ENCODE measurements at regions not wholly inside any gene's neighbourhood (a gene's known extent, or its start where the extent isn't known, plus 50 kb on each side); places are given as distances from the start of the nearest gene placed in this dataset.

DNA sequence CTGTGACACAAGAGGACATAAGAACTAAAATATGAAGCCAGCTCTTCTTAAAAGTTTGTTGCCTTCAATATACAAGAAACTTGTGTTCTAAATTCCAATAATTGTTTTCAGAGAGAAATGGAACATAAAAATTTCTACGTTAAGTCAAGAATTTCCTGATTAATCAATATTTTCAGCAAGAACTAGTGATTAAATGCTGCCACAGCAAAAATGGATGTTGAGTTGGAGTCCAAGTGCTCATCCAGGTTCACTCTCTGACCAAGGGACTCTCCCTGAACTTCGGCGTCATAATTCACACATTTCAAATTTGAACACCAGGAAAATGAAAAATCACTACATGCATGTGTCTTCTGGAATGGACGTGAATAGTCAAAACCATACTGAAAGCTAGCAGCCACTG lies 1263.6 kb upstream of the GOT2 start:
- Histone ChIP-seq H3K9me3 (ENCODE audit: control insufficient read depth, insufficient read depth, low read depth, low read length) (no peaks in the 10 kb centered on the region), H3K27ac (ENCODE audit: low read length) (no peak overlapping the region), H3K4me1 (ENCODE audit: control insufficient read depth, insufficient read depth, low read length) (no peaks in the 10 kb centered on the region), H3K36me3 (ENCODE audit: control insufficient read depth, insufficient read depth, low read length) (no peaks in the 10 kb centered on the region), H3K4me3 (ENCODE audit: low read depth in 2 of 2, low read length in 2 of 2) (no peak overlapping the region), H3K27me3 (ENCODE audit: control insufficient read depth, insufficient read depth, low read length) (no peaks in the 10 kb centered on the region)
- BruUV-seq (replicated peaks): no TSS peak
- intact Hi-C loops (cut with micrococcal nuclease; ENCODE audit: unreplicated experiment): no loop called here
- POLR2A ChIA-PET: no interaction called here
- CTCF ChIA-PET: no interaction called here
- in situ Hi-C loops (cut with HindIII; ENCODE audit: low pct_unique_long_range_greater_than_20kb, low sequenced_read_pairs): no loop called here
- TF ChIP-seq POLR2AphosphoS5 (IDR thresholded peaks at IDR 0.05; ENCODE audit: low read depth, low read length): no peak
- TF ChIP-seq, protein P1, sequence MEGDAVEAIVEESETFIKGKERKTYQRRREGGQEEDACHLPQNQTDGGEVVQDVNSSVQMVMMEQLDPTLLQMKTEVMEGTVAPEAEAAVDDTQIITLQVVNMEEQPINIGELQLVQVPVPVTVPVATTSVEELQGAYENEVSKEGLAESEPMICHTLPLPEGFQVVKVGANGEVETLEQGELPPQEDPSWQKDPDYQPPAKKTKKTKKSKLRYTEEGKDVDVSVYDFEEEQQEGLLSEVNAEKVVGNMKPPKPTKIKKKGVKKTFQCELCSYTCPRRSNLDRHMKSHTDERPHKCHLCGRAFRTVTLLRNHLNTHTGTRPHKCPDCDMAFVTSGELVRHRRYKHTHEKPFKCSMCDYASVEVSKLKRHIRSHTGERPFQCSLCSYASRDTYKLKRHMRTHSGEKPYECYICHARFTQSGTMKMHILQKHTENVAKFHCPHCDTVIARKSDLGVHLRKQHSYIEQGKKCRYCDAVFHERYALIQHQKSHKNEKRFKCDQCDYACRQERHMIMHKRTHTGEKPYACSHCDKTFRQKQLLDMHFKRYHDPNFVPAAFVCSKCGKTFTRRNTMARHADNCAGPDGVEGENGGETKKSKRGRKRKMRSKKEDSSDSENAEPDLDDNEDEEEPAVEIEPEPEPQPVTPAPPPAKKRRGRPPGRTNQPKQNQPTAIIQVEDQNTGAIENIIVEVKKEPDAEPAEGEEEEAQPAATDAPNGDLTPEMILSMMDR (IDR thresholded peaks at IDR 0.05): no peak
- no peak for TF ChIP-seq SIN3A (IDR thresholded peaks at IDR 0.05; ENCODE audit: borderline replicate concordance, insufficient read depth, low read depth, low read length)
- TF ChIP-seq TCF7L2 (IDR thresholded peaks at IDR 0.05; ENCODE audit: low read depth, low read length): no peak
- TF ChIP-seq, protein P2, sequence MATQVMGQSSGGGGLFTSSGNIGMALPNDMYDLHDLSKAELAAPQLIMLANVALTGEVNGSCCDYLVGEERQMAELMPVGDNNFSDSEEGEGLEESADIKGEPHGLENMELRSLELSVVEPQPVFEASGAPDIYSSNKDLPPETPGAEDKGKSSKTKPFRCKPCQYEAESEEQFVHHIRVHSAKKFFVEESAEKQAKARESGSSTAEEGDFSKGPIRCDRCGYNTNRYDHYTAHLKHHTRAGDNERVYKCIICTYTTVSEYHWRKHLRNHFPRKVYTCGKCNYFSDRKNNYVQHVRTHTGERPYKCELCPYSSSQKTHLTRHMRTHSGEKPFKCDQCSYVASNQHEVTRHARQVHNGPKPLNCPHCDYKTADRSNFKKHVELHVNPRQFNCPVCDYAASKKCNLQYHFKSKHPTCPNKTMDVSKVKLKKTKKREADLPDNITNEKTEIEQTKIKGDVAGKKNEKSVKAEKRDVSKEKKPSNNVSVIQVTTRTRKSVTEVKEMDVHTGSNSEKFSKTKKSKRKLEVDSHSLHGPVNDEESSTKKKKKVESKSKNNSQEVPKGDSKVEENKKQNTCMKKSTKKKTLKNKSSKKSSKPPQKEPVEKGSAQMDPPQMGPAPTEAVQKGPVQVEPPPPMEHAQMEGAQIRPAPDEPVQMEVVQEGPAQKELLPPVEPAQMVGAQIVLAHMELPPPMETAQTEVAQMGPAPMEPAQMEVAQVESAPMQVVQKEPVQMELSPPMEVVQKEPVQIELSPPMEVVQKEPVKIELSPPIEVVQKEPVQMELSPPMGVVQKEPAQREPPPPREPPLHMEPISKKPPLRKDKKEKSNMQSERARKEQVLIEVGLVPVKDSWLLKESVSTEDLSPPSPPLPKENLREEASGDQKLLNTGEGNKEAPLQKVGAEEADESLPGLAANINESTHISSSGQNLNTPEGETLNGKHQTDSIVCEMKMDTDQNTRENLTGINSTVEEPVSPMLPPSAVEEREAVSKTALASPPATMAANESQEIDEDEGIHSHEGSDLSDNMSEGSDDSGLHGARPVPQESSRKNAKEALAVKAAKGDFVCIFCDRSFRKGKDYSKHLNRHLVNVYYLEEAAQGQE (IDR thresholded peaks at IDR 0.05; ENCODE audit: insufficient read depth in 1 of 2, low read depth in 2 of 2, low read length in 1 of 2): no peak
- ATAC-seq: no peak
- DNase-seq (ENCODE audit: low read depth, low spot score): no peak

DNA sequence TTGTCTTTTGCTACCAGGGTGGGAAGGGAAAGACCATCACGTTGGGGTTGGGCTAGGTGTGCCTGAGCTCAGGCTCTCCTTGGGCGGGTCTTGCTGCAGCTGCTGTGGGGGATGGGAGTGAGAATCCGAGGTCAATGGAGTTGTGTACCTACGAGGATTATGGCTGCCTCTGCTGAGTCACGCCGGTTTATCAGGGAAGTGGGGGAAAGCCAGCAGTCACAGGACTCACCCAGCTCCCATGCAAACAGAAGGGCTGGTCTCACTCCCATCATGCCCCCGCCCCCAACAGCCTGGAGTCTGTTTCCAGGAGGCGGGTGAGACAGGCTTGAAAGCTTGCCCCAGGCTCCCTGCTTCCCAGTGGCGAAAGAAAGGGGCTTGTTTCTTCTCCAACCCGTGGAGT lies 1259.0 kb upstream of the GOT2 start:
- CTCF ChIA-PET: no interaction called here
- Histone ChIP-seq H3K9me3 (ENCODE audit: control insufficient read depth, insufficient read depth, low read depth, low read length) (no peaks in the 10 kb centered on the region), H3K36me3 (ENCODE audit: control insufficient read depth, insufficient read depth, low read length) (no peaks in the 10 kb centered on the region), H3K4me1 (ENCODE audit: control insufficient read depth, insufficient read depth, low read length) (no peaks in the 10 kb centered on the region), H3K4me3 (ENCODE audit: low read depth in 2 of 2, low read length in 2 of 2) (no peak overlapping the region), H3K27me3 (ENCODE audit: control insufficient read depth, insufficient read depth, low read length) (no peaks in the 10 kb centered on the region), H3K27ac (ENCODE audit: low read length) (no peak overlapping the region)
- POLR2A ChIA-PET: no interaction called here
- no TSS peak for BruUV-seq (replicated peaks)
- no peak for DNase-seq (ENCODE audit: low read depth, low spot score)
- in situ Hi-C loops (cut with HindIII; ENCODE audit: low pct_unique_long_range_greater_than_20kb, low sequenced_read_pairs): no loop called here
- intact Hi-C loops (cut with micrococcal nuclease; ENCODE audit: unreplicated experiment): no loop called here
- TF ChIP-seq TCF7L2 (IDR thresholded peaks at IDR 0.05; ENCODE audit: low read depth, low read length) (no peak), POLR2AphosphoS5 (IDR thresholded peaks at IDR 0.05; ENCODE audit: low read depth, low read length) (no peak), SIN3A (IDR thresholded peaks at IDR 0.05; ENCODE audit: borderline replicate concordance, insufficient read depth, low read depth, low read length) (no peak)
- TF ChIP-seq, protein P1 (IDR thresholded peaks at IDR 0.05): no peak
- TF ChIP-seq, protein P2 (IDR thresholded peaks at IDR 0.05; ENCODE audit: insufficient read depth in 1 of 2, low read depth in 2 of 2, low read length in 1 of 2): no peak
- ATAC-seq: no peak

Data from Panc1 (cell line).